Omental fat pad (tissue), 3 donors: ENCODE measurements at regions not wholly inside any gene's neighbourhood (a gene's known extent, or its start where the extent isn't known, plus 50 kb on each side); places are given as distances from the start of the nearest gene placed in this dataset.

ENCODE experiments used
- ATAC-seq: fragments of 150-250 bp; one replicate; pipeline ENCODE4 v1.9.1; 2016; ENCODE audit warnings: mild to moderate bottlenecking, moderate library complexity; ENCODE audit not compliant: low FRiP score
- DNase-seq: peaks from one replicate; pipeline ENCODE4 v3.0.0-alpha.2; 2019; ENCODE audit warnings: low spot score
- CTCF ChIP-seq, 3 donors: fragments of 450-650 bp; IDR thresholded peaks; one replicate each; pipeline ENCODE4 v1.5.1; 2016 to 2017; ENCODE audit warnings: antibody characterized with exemption in 3 of 3, mild to moderate bottlenecking in 3 of 3, moderate library complexity in 2 of 3

- DNase-seq (no peak), ATAC-seq (no peak)
- no peak for TF ChIP-seq CTCF (IDR thresholded peaks at IDR 0.05)
Observed at GRCh38 chr2:215882689-215883088, 130.7 kb downstream of the MREG start.

GRCh38 chr2:215881582-215881981 is 131.8 kb downstream of the MREG start:
- TF ChIP-seq CTCF (IDR thresholded peaks at IDR 0.05) = no peak
- no peak for ATAC-seq
- no peak for DNase-seq

- no peak for DNase-seq
- no peak for ATAC-seq
- TF ChIP-seq CTCF (IDR thresholded peaks at IDR 0.05) = no peak
Observed at GRCh38 chr2:215880970-215881369, 132.4 kb downstream of the MREG start.

GRCh38 chr2:215879977-215880940 is 133.1 kb downstream of the MREG start:
- ATAC-seq = no peak
- no peak for DNase-seq
- TF ChIP-seq CTCF (IDR thresholded peaks at IDR 0.05) = no peak

GRCh38 chr2:215879331-215879730 is 134.0 kb downstream of the MREG start:
- DNase-seq = no peak
- no peak for TF ChIP-seq CTCF (IDR thresholded peaks at IDR 0.05)
- no peak for ATAC-seq

- no peak for TF ChIP-seq CTCF (IDR thresholded peaks at IDR 0.05)
- ATAC-seq (no peak), DNase-seq (no peak)
Observed at GRCh38 chr2:215878476-215879063, 134.8 kb downstream of the MREG start.

- no peak for TF ChIP-seq CTCF (IDR thresholded peaks at IDR 0.05)
- no peak for ATAC-seq
- DNase-seq = no peak
Observed at GRCh38 chr2:215876937-215877238, 136.5 kb downstream of the MREG start.
